Brain microvascular endothelial cell (primary cell): ENCODE measurements at regions not wholly inside any gene's neighbourhood (a gene's known extent, or its start where the extent isn't known, plus 50 kb on each side); places are given as distances from the start of the nearest gene placed in this dataset.
A peak's percentile ranks its signal among the peaks of the same experiment; 100 is the strongest.

Experiments used
- DNase-seq: peaks from one replicate; pipeline ENCODE4 v3.0.0-alpha.2; 2020
- H3K27ac ChIP-seq: fragments of 250-450 bp; sonication (Bioruptor Pico); 2 replicates; pipeline ENCODE4 v1.5.1; 2020; ENCODE audit warnings: mild to moderate bottlenecking, moderate library complexity
- H3K27me3 ChIP-seq: fragments of 250-450 bp; sonication (Bioruptor Pico); replicated peaks from 2 replicates; pipeline ENCODE4 v1.5.1; 2020; ENCODE audit warnings: mild to moderate bottlenecking
- H3K36me3 ChIP-seq: fragments of 250-450 bp; sonication (Bioruptor Pico); replicated peaks from 2 replicates; pipeline ENCODE4 v1.5.1; 2020; ENCODE audit warnings: mild to moderate bottlenecking
- H3K4me3 ChIP-seq: 2 replicates; pipeline ENCODE4 v1.5.1; 2011; ENCODE audit warnings: low read depth, mild to moderate bottlenecking, control low read depth, low read length, moderate library complexity
- CTCF ChIP-seq: IDR thresholded peaks from 2 replicates; pipeline ENCODE4 v1.5.1; 2011; ENCODE audit warnings: low read depth, mild to moderate bottlenecking, moderate library complexity, low read length, control low read depth, inconsistent platforms; ENCODE audit errors: missing control alignments
- in situ Hi-C: cut with HindIII; loops from 2 replicates; pipeline ENCODE4 v1.10.0; 2017; ENCODE audit warnings: low sequenced_read_pairs, low pct_ligation_motif_present

GRCh38 chr5:67453111-67453905 is 256.7 kb upstream of the CD180 start:
- peak; percentile 66 for DNase-seq
- no peak overlapping the region for H3K27ac ChIP-seq
- no peak overlapping the region for H3K4me3 ChIP-seq
- in situ Hi-C loops = no loop called here
- no peaks in the 10 kb centered on the region for H3K27me3 ChIP-seq
- no peak for TF ChIP-seq CTCF
- H3K36me3 ChIP-seq = no peaks in the 10 kb centered on the region

GRCh38 chr5:67451640-67452279 is 255.2 kb upstream of the CD180 start:
- no peaks in the 10 kb centered on the region for H3K27me3 ChIP-seq
- in situ Hi-C loops = no loop called here

GRCh38 chr5:67447732-67448131 is 251.1 kb upstream of the CD180 start:
- no peak overlapping the region for H3K27ac ChIP-seq

More at GRCh38 chr5:67451640-67452279, 255.2 kb upstream of the CD180 start:
- Histone ChIP-seq H3K27ac (no peak overlapping the region), H3K36me3 (no peaks in the 10 kb centered on the region), H3K4me3 (no peak overlapping the region)
- DNase-seq = no peak
- TF ChIP-seq CTCF = no peak

GRCh38 chr5:67437905-67438845 is 241.6 kb upstream of the CD180 start:
- no peak overlapping the region for H3K27ac ChIP-seq
- no peak overlapping the region for H3K4me3 ChIP-seq
- no peak for DNase-seq
- H3K36me3 ChIP-seq = no peaks in the 10 kb centered on the region
- no peaks in the 10 kb centered on the region for H3K27me3 ChIP-seq
- TF ChIP-seq CTCF = no peak
- in situ Hi-C loops = no loop called here

More at GRCh38 chr5:67447732-67448131, 251.1 kb upstream of the CD180 start:
- Histone ChIP-seq H3K27me3 (no peaks in the 10 kb centered on the region), H3K36me3 (no peaks in the 10 kb centered on the region), H3K4me3 (no peak overlapping the region)
- DNase-seq = no peak
- in situ Hi-C loops = no loop called here
- TF ChIP-seq CTCF = no peak

- H3K27ac ChIP-seq = no peak overlapping the region
- in situ Hi-C loops = no loop called here
- H3K4me3 ChIP-seq = no peak overlapping the region
- DNase-seq = no peak
- no peaks in the 10 kb centered on the region for H3K36me3 ChIP-seq
- H3K27me3 ChIP-seq = no peaks in the 10 kb centered on the region
- TF ChIP-seq CTCF = no peak
These were observed 238.4 kb upstream of the CD180 start for GRCh38 chr5:67435032-67435431.
